ENCODE measurements at regions not wholly inside any gene's neighbourhood (a gene's known extent, or its start where the extent isn't known, plus 50 kb on each side); places are given as distances from the start of the nearest gene placed in this dataset.

DNA sequence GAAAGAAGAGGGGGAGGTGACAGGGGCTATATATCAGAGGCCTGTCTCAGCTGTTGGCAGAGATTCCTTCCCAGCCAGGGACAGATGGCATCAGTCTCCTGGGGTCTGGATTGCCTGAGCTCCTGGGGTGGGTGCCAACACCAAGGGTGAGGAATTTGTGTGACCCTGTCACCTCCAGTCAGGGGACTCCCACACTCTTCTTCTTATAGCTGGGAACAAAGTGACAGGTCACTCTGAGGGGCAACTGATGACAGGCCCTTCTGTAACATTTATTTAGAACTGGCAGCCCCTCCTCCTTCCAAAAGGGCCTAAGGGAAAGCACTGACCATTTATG is 53.7 kb upstream of the DUSP5 start:
- no peaks in the 10 kb centered on the region for H3K27me3 ChIP-seq
- H3K4me1 ChIP-seq (ENCODE audit: control insufficient read depth in 1 of 2, insufficient read depth in 1 of 2, low read depth in 1 of 2, low read length in 1 of 2), result no peaks in the 10 kb centered on the region
- no peak overlapping the region for H3K27ac ChIP-seq
- no peak overlapping the region for H3K4me3 ChIP-seq (ENCODE audit: low read depth in 1 of 2, low read length in 1 of 2)
- no peaks in the 10 kb centered on the region for H3K9me3 ChIP-seq
- no peaks in the 10 kb centered on the region for H3K36me3 ChIP-seq
- TF ChIP-seq, protein P1, sequence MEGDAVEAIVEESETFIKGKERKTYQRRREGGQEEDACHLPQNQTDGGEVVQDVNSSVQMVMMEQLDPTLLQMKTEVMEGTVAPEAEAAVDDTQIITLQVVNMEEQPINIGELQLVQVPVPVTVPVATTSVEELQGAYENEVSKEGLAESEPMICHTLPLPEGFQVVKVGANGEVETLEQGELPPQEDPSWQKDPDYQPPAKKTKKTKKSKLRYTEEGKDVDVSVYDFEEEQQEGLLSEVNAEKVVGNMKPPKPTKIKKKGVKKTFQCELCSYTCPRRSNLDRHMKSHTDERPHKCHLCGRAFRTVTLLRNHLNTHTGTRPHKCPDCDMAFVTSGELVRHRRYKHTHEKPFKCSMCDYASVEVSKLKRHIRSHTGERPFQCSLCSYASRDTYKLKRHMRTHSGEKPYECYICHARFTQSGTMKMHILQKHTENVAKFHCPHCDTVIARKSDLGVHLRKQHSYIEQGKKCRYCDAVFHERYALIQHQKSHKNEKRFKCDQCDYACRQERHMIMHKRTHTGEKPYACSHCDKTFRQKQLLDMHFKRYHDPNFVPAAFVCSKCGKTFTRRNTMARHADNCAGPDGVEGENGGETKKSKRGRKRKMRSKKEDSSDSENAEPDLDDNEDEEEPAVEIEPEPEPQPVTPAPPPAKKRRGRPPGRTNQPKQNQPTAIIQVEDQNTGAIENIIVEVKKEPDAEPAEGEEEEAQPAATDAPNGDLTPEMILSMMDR (IDR thresholded peaks at IDR 0.05), result no peak

DNA sequence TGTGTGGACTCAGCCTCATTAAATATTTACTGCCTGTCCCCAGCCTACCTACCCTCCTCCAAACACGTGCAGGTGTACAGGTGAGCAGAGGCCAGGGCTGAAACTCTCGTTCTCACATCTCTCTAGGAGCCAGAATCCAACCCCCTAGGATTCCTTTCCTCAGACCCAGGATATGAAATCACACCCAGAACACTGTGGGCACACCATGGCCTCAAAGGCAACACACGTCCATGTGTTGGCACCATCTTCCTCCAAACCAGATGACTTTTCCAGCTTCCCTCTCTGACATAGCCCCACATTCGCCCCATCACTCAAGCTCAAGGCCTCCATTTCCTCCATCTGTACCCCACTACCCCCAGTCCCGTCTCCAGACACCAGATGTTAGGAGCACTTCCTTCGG is 51.8 kb upstream of the DUSP5 start:
- Histone ChIP-seq H3K27me3 (no peaks in the 10 kb centered on the region), H3K4me3 (ENCODE audit: low read depth in 1 of 2, low read length in 1 of 2) (no peak overlapping the region), H3K9me3 (no peaks in the 10 kb centered on the region), H3K27ac (no peak overlapping the region), H3K4me1 (ENCODE audit: control insufficient read depth in 1 of 2, insufficient read depth in 1 of 2, low read depth in 1 of 2, low read length in 1 of 2) (no peaks in the 10 kb centered on the region), H3K36me3 (no peaks in the 10 kb centered on the region)
- TF ChIP-seq, protein P1 (IDR thresholded peaks at IDR 0.05), result no peak

DNA sequence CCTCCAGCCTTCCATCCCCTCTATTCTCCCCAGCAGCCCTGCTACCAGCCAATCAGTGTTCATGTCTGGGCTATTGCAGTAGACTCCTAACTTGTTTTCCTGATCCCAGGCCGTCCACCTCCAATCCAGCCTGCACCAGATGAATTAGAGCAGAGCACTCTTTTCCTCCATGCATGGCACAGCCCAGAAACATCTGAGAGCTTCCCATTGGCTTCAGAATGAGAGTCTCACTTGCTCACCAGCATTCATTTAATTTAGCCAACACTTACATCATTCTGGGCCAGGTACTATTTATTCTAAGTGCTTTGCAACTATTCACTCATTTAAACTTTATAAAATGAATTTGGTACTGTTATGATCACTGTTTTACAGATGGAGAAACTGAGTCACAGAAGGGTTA is 51.4 kb upstream of the DUSP5 start:
- Histone ChIP-seq H3K4me3 (ENCODE audit: low read depth in 1 of 2, low read length in 1 of 2) (no peak overlapping the region), H3K36me3 (no peaks in the 10 kb centered on the region), H3K27ac (no peak overlapping the region), H3K4me1 (ENCODE audit: control insufficient read depth in 1 of 2, insufficient read depth in 1 of 2, low read depth in 1 of 2, low read length in 1 of 2) (no peaks in the 10 kb centered on the region), H3K27me3 (no peaks in the 10 kb centered on the region), H3K9me3 (no peaks in the 10 kb centered on the region)
- TF ChIP-seq, protein P1 (IDR thresholded peaks at IDR 0.05), result no peak

DNA sequence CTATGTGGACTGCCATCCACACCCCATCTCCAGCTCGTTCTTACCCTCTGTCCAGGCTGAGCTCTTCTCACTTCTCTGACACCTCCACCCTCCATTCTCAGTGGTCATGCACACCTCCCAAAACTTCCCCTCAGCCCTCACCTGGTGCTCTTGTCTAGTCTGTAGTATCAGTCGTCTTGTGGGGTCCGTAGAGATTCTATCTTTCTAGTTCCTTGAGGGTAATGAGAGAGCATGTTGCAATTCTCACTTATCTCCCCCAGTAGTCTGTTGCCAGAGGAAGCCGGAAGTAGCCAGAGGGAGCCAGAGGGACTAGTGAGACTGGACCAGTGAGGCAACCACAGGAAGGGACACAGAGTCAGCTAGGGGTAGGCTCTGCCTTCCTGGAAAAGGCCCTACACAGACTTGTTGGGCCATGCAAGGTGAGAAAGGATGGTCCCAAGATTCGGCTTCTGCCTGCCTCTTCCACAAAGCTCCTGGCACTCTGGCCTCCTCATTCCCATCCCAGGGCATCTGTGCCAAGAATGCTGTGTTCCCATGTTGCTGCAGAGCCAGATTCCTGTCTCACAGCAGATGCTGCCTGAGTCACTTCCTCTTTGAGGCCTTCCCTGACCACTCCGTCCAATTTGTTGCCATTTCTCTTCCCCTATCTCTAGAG is 50.6 kb upstream of the DUSP5 start:
- Histone ChIP-seq H3K4me3 (ENCODE audit: low read depth in 1 of 2, low read length in 1 of 2) (no peak overlapping the region), H3K27me3 (no peaks in the 10 kb centered on the region), H3K27ac (no peak overlapping the region), H3K36me3 (no peaks in the 10 kb centered on the region), H3K9me3 (no peaks in the 10 kb centered on the region), H3K4me1 (ENCODE audit: control insufficient read depth in 1 of 2, insufficient read depth in 1 of 2, low read depth in 1 of 2, low read length in 1 of 2) (no peaks in the 10 kb centered on the region)
- TF ChIP-seq, protein P1 (IDR thresholded peaks at IDR 0.05), result no peak

DNA sequence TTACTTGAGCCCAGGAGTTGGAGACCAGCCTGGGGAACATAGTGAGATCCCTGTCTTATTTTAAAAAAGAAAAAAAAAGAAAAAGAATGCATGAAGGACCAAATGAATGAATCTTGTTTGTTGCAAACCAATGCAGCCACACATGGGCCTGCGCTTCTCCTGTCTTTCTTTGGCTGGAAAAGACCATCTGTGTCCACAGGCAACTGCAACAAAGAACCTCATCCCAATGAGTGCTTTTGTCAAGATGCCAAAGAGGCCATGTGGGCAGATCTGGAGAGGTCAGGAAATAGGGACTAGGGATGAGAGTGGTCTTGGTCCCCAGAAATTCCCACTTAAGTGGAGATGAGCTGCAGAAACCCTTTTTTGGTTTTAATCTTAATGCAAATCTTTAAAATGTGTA is 49.8 kb upstream of the DUSP5 start:
- no peaks in the 10 kb centered on the region for H3K36me3 ChIP-seq
- no peak overlapping the region for H3K4me3 ChIP-seq (ENCODE audit: low read depth in 1 of 2, low read length in 1 of 2)
- TF ChIP-seq, protein P1 (IDR thresholded peaks at IDR 0.05), result no peak
- H3K27me3 ChIP-seq, result no peaks in the 10 kb centered on the region
- H3K27ac ChIP-seq, result no peak overlapping the region
- no peaks in the 10 kb centered on the region for H3K4me1 ChIP-seq (ENCODE audit: control insufficient read depth in 1 of 2, insufficient read depth in 1 of 2, low read depth in 1 of 2, low read length in 1 of 2)
- no peaks in the 10 kb centered on the region for H3K9me3 ChIP-seq
